IPS-NIHi11 (cell line): ENCODE measurements at regions not wholly inside any gene's neighbourhood (a gene's known extent, or its start where the extent isn't known, plus 50 kb on each side); places are given as distances from the start of the nearest gene placed in this dataset.

Source experiments
- DNase-seq: peaks from one replicate; pipeline ENCODE4 v3.0.0; 2012; ENCODE audit warnings: mixed read lengths, low spot score

- DNase-seq, result no peak
Measured at GRCh38 chr7:116614499-116615262, 57.3 kb upstream of the MET start.

DNA sequence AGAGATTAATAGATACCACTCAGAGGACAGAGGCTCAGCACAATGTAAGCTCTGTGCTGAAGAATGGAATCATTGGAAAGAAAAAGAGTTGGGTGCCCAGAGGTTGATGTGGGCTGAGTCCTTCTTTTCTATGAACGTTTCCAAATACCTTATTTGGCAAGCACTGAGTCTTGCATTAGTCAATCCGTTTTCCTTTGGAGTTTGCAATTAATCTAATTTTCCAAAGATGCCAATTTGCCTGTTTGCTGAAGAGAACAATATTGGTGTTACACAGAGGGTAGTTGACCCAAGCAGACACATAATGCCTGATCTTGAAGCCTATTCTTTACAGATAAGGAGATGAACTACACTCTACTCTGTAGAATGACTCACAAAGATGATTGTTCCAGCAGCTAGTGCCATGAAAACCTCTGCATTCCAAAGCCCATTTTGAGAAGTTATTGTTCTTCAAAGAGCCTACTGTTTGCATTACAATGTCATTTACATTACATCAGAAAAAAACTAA lies 55.4 kb upstream of the MET start:
- DNase-seq, result peak; percentile 17

- no peak for DNase-seq
Measured at GRCh38 chr7:116617878-116618277, 54.1 kb upstream of the MET start.

DNA sequence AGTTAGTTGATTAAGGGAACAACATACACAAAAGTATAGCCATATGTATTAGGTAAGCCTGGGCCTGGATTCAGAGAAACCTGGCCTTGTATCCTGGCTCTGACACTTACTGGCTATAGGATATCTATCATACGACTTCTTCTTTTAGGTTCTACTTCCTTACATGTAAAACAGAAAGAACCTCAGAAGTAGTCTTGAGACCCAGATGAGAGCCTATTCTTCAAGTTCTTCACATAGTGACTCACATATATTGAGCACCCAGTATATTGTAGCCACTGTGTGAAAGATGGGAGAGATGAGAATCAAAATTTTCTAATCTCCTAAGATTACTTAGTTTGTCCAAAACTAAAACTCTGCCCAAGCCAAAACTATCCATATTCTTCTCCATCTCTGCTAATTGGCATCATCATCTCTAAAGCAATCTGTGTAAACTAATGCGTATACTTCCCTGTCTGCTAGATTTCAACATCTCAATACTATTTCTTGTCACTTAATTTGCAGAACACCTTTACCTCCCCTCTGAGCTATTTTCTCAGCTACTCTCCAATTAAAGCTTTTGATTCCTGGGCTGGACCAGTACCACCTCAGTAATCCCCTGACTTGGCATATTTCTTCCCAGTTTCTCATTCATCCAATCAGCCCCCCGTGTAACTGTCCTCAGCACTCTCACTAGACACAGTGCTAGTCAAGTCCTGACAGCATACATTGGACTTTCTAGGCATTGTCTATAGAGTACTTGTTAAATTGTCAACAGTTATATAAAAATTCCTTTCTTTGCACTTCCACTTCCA lies 53.5 kb upstream of the MET start:
- DNase-seq, result no peak

DNA sequence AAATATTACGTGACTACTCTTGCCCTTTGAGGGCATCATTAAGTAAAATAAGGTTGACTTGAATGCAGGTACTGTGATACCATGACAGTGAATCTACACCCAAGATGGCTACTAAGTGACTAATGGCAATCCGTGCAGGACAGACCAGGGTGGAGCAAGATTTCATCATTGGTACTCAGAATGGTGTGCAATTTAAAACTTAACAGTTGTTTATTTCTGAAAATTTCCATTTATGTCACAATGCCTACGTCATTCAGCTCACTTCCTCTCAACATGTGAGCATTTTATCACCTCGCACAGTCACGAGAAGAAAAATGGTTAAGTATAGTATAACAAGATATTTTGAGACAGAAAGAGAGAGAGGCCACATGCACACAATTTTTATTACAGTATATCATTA lies 50.3 kb upstream of the MET start:
- DNase-seq, result no peak
